Coronary artery (tissue), 2 donors: ENCODE measurements at regions not wholly inside any gene's neighbourhood (a gene's known extent, or its start where the extent isn't known, plus 50 kb on each side); places are given as distances from the start of the nearest gene placed in this dataset.

Experiments used
- DNase-seq: peaks from one replicate; pipeline ENCODE4 v3.0.0-alpha.2; 2017; ENCODE audit warnings: low spot score
- H3K27ac ChIP-seq, 2 donors: fragments of 200-600 bp; sonication (generic); one replicate each; pipeline ENCODE4 v1.5.1; 2016 to 2019
- H3K4me3 ChIP-seq: fragments of 200-600 bp; sonication (generic); 2 replicates; pipeline ENCODE4 v1.5.1; 2016; ENCODE audit warnings: mild to moderate bottlenecking, moderate library complexity
- TF ChIP-seq, protein P1 (sequence below): fragments of 200-600 bp; sonication (generic); IDR thresholded peaks from one replicate; pipeline ENCODE4 v1.5.1; 2019; ENCODE audit warnings: antibody characterized with exemption

DNA sequence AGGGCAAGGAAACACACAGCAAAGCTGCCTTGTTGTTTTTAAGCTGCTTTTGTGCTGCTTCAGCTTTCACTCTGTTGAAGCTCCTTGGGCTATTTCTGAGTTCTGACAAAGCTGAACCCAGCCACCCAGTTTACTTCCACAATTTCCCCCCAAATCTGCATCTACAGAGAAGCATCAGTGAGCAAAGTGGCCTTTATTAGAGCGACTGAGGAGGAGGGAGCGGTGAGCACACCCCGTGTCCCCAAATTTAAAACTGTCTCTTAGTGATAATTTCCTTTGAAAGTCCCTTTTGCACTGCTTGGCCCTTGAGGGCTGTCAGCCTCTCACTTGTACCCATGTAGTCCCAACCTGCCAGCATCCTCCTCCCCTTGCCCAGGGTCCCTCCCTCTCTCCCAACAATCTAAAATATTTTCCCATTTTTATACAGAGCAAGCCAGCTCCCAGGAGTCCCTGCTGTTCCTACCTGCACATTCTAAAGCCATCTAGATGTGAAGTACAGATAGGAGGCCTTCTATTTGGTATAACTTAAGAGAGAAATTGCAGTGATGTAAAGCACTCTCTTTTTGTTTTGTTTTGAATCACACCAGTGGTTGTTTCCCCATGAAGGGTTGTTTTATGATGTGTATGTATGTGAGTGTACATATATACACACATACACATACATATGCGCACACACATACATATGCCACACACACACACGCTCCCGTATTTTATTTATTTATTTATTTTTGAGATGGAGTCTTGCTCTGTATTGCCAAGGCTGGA is 313.5 kb downstream of the TLE4 start:
- no peak for DNase-seq
- Histone ChIP-seq H3K27ac (no peak overlapping the region), H3K4me3 (no peak overlapping the region)
- TF ChIP-seq, protein P1, sequence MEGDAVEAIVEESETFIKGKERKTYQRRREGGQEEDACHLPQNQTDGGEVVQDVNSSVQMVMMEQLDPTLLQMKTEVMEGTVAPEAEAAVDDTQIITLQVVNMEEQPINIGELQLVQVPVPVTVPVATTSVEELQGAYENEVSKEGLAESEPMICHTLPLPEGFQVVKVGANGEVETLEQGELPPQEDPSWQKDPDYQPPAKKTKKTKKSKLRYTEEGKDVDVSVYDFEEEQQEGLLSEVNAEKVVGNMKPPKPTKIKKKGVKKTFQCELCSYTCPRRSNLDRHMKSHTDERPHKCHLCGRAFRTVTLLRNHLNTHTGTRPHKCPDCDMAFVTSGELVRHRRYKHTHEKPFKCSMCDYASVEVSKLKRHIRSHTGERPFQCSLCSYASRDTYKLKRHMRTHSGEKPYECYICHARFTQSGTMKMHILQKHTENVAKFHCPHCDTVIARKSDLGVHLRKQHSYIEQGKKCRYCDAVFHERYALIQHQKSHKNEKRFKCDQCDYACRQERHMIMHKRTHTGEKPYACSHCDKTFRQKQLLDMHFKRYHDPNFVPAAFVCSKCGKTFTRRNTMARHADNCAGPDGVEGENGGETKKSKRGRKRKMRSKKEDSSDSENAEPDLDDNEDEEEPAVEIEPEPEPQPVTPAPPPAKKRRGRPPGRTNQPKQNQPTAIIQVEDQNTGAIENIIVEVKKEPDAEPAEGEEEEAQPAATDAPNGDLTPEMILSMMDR, result no peak

DNA sequence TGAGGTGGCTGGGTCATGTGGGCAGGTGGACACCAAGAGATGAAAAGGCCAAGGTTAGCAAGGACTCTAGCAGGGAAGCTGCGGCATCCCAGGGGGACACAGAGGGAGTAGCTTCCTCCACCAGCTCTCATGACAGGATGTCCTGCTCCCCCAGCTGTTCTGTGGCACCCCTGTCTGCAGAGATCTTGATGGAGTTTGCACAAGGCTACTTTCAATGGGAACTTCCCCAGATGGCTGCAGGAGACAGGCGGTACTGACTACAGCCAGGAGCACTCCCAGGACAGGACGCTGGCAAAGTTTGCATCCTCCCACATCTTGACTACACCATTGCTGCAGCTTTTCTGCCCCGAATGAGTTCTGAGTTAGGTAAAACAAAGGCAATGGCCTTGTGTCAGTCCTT is 312.8 kb downstream of the TLE4 start:
- no peak overlapping the region for H3K27ac ChIP-seq
- TF ChIP-seq, protein P1, result no peak

DNA sequence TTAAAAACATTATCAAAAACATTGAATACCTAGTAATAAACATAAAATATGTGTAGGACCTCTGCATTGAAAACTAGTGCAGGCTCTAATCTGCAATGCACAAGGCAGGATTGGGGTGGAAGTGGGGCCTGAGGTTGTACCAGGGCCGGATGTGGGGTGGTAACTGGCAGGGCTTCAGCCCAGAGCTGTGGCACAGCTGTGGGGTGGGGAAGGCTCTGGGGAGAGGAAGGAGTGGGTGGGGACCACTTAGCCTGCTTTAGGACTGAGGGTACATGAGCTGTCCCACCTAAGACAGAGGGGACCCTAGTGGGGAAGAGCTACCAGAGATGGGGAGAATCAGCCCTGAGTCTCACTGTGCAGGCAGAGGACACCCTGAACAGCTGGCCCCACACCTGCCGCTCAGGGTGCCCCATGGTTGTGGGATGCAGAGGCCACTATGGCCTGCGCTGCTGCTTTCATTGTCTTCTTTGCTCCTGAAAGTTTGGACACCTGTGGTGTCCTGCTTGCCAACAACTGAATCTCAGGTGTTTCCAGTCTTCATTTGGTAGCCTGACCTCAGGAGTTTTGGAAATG is 311.4 kb downstream of the TLE4 start:
- TF ChIP-seq, protein P1, result no peak
- DNase-seq, result no peak
- no peak overlapping the region for H3K4me3 ChIP-seq
- H3K27ac ChIP-seq, result no peak overlapping the region

More for the DNA sequence above, 312.8 kb downstream of the TLE4 start:
- DNase-seq, result no peak
- H3K4me3 ChIP-seq, result no peak overlapping the region

DNA sequence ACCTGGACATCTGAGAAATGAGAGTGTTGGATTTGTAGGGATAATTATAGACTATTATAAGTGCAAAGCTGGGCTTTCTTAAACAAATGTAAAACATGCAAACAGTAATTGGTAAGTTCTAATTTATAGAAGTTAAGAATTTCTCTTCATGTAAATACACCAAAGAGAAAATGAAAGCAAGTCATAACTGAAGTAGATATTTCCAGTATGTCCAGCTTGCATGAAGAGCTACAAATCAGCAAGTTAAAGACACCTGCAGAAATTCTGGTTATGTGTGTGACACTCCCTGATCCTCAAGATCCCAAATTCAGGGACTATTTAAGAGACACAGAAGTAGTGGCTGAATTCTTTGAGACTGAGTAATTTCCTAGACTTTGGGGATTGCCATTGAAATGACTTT is 308.9 kb downstream of the TLE4 start:
- DNase-seq, result no peak
- TF ChIP-seq, protein P1, result no peak
- H3K4me3 ChIP-seq, result no peak overlapping the region
- no peak overlapping the region for H3K27ac ChIP-seq

DNA sequence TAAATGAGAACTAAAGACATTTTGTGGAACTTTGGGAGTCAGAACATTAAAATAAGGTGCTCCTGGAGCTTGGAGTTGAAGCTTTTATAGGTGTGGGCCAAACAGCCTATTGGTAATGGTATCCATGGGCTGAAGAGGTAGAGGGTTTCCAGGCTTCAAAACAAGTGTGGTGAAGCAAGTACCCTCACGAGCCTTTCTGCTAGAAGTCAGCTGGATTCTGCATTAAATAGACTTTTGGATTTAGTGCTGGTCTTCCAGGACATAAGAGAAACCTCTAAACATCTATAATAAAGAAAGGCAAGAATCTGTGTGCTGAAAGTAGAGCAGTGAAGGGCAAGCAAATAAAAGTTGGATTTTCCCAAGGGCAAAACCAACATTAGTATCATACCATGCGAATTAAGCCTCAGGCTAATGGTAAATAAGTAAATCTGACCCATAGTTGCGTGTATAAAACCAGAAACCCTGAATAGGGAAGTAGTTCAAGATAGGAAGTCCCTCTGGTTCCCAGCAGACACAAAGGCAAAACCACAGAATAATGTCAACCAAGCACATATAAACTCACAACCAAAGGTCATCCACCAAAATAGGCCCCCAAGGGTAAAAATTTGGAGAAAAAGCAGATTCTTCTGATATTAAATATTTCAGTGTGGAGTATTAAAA is 306.3 kb downstream of the TLE4 start:
- no peak overlapping the region for H3K27ac ChIP-seq
- no peak for DNase-seq
- TF ChIP-seq, protein P1, result no peak
- no peak overlapping the region for H3K4me3 ChIP-seq

DNA sequence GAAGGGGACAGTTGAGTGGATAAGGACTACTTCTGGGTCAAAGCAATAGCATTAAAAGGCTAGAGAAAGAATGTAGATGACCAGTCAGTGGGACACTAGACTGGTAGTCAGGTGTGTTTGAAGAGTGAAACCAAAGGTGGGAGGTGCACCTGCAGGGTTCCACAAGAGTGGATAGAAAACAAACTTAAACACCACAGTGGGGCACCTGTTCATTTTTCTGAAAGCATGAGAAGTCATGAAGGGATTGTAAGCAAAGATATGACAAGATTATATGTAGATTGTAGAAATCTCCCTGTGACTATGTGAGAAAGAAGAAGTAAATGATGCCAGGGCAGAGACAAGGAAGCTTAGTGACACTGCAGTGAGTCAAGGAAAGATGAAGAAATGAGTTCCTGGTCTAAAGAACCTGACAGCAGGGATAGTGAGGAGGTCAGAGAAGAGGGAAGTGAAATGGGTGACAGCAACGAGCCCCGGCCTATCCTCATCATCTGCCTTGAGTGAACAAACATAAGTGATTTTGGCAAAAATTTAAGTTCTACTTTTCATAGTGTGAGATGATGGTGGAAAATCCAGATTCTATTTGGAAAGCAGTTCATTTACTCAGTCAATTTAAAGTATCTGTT is 296.9 kb downstream of the TLE4 start:
- no peak for DNase-seq
- no peak overlapping the region for H3K27ac ChIP-seq
- no peak overlapping the region for H3K4me3 ChIP-seq
- TF ChIP-seq, protein P1, result no peak
